H1 (cell line): ENCODE measurements at regions not wholly inside any gene's neighbourhood (a gene's known extent, or its start where the extent isn't known, plus 50 kb on each side); places are given as distances from the start of the nearest gene placed in this dataset.

ENCODE experiments used
- CTCF ChIA-PET: fragments of 300-600 bp; sonication (Branson Sonifier 250); formaldehyde crosslinking; loops from one replicate; lab custom pipeline; 2021; ENCODE audit not compliant: partially characterized antibody; lab: Charles Lee
- POLR2A ChIA-PET: fragments of 300-600 bp; sonication (Branson Sonifier 250); formaldehyde crosslinking; loops from one replicate; lab custom pipeline; 2021; ENCODE audit warnings: inconsistent platforms; ENCODE audit not compliant: partially characterized antibody; lab: Charles Lee
- DNase-seq, 2 experiments: peaks; one replicate each; pipeline versions ENCODE4 v3.0.0 to v3.0.0-alpha.2; 2010 to 2022; ENCODE audit warnings: low spot score in 2 of 2, low read depth in 1 of 2, mixed read lengths in 1 of 2
- FAIRE-seq: peaks from 2 replicates; lab custom pipeline; 2011; peaks lifted over from hg19 to GRCh38; lab: Jason Lieb, UNC
- H2AFZ ChIP-seq: 2 replicates; pipeline ENCODE4 v1.8.1; 2012; ENCODE audit warnings: low read length, inconsistent platforms
- H2AK5ac ChIP-seq: 2 replicates; pipeline ENCODE4 v1.6.1; 2013; ENCODE audit warnings: low read depth, low read length
- H2BK120ac ChIP-seq: replicated peaks from 2 replicates; pipeline ENCODE3; 2013; ENCODE audit warnings: low read depth, low read length, inconsistent platforms
- H2BK12ac ChIP-seq: 2 replicates; pipeline ENCODE4 v1.6.1; 2013; ENCODE audit warnings: low read depth, low read length
- H2BK15ac ChIP-seq: 2 replicates; pipeline ENCODE4 v1.6.1; 2013; ENCODE audit warnings: low read length
- H2BK20ac ChIP-seq: 2 replicates; pipeline ENCODE4 v1.6.1; 2013; ENCODE audit warnings: low read length
- H2BK5ac ChIP-seq: 2 replicates; pipeline ENCODE4 v1.6.1; 2013; ENCODE audit warnings: low read depth, low read length
- H3K14ac ChIP-seq: 2 replicates; pipeline ENCODE4 v1.6.1; 2013; ENCODE audit warnings: inconsistent platforms; ENCODE audit not compliant: insufficient read length
- H3K18ac ChIP-seq: 2 replicates; pipeline ENCODE4 v1.6.1; 2013; ENCODE audit warnings: low read length; ENCODE audit errors: extremely low read depth
- H3K23ac ChIP-seq: 2 replicates; pipeline ENCODE4 v1.6.1; 2013; ENCODE audit warnings: inconsistent platforms; ENCODE audit not compliant: insufficient read length
- H3K23me2 ChIP-seq: 2 replicates; pipeline ENCODE4 v1.6.1; 2013; ENCODE audit warnings: low read depth, low read length
- H3K27ac ChIP-seq: 2 replicates; pipeline ENCODE4 v1.6.1; 2011; ENCODE audit warnings: low read depth, low read length, inconsistent platforms
- H3K27me3 ChIP-seq, 4 experiments: replicated peaks in 1 of 4; 1 replicate in 1 of 4; 2 replicates in 3 of 4; pipeline versions ENCODE4 v1.6.1 to v1.8.1; 2011 to 2013; ENCODE audit warnings: low read length in 3 of 4, mild to moderate bottlenecking in 3 of 4, inconsistent platforms in 2 of 4, mixed read lengths in 2 of 4, moderate library complexity in 1 of 4; ENCODE audit not compliant: control insufficient read depth in 3 of 4, insufficient read depth in 3 of 4; ENCODE audit errors: extremely low read depth in 1 of 4
- H3K36me3 ChIP-seq, 4 experiments: 2 replicates each; pipeline versions ENCODE4 v1.6.1 to v1.8.1; 2011 to 2013; ENCODE audit warnings: mild to moderate bottlenecking in 4 of 4, low read length in 3 of 4, moderate library complexity in 2 of 4, control low read depth in 1 of 4, inconsistent platforms in 1 of 4; ENCODE audit not compliant: insufficient read depth in 4 of 4, control insufficient read depth in 2 of 4
- H3K4ac ChIP-seq: replicated peaks from 2 replicates; pipeline ENCODE3; 2013; ENCODE audit warnings: low read length, low read depth, mixed read lengths, inconsistent platforms; ENCODE audit not compliant: insufficient read length
- H3K4me1 ChIP-seq, 4 experiments: replicated peaks in 1 of 4; 1 replicate in 1 of 4; 2 replicates in 3 of 4; pipeline versions ENCODE4 v1.6.1 to v1.8.1; 2011 to 2013; ENCODE audit warnings: low read length in 3 of 4, inconsistent platforms in 2 of 4, mixed read lengths in 1 of 4; ENCODE audit not compliant: insufficient read depth in 4 of 4, control insufficient read depth in 3 of 4
- H3K4me2 ChIP-seq, 2 experiments: 2 replicates each; pipeline versions ENCODE4 v1.6.1 to v1.8.1; 2011 to 2013; ENCODE audit warnings: low read depth in 2 of 2, low read length in 2 of 2, control low read depth in 1 of 2, inconsistent platforms in 1 of 2, mild to moderate bottlenecking in 1 of 2; ENCODE audit not compliant: insufficient read depth in 1 of 2
- H3K4me3 ChIP-seq, 4 experiments: fragments of 200-600, 300-600 bp in 1 of 4; sonication (generic), shearing (Covaris generic), sonication (Bioruptor Twin) in 1 of 4; 2 replicates each; pipeline versions ENCODE4 v1.5.1 to v1.8.1; 2011 to 2016; ENCODE audit warnings: low read length in 4 of 4, low read depth in 3 of 4, control low read depth in 2 of 4, inconsistent platforms in 2 of 4, mild to moderate bottlenecking in 2 of 4, mixed read lengths in 1 of 4, moderate library complexity in 1 of 4; ENCODE audit not compliant: insufficient read depth in 2 of 4; ENCODE audit errors: extremely low read depth in 1 of 4
- H3K56ac ChIP-seq: replicated peaks from 2 replicates; pipeline ENCODE3; 2013; ENCODE audit warnings: low read depth, mild to moderate bottlenecking, mixed read lengths, low read length, inconsistent platforms; ENCODE audit not compliant: insufficient read length
- H3K79me1 ChIP-seq: 2 replicates; pipeline ENCODE4 v1.6.1; 2013; ENCODE audit warnings: low read depth, low read length, control low read depth
- H3K79me2 ChIP-seq, 2 experiments: 2 replicates each; pipeline versions ENCODE4 v1.6.1 to v1.8.1; 2012 to 2013; ENCODE audit warnings: low read length in 2 of 2, mild to moderate bottlenecking in 2 of 2, inconsistent platforms in 1 of 2; ENCODE audit not compliant: insufficient read depth in 2 of 2, control insufficient read depth in 1 of 2
- H3K9ac ChIP-seq, 4 experiments: replicated peaks in 1 of 4; 1 replicate in 1 of 4; 2 replicates in 3 of 4; pipeline versions ENCODE4 v1.6.1 to v1.8.1; 2011 to 2013; ENCODE audit warnings: low read depth in 3 of 4, low read length in 3 of 4, control low read depth in 2 of 4, mild to moderate bottlenecking in 2 of 4, moderate library complexity in 2 of 4, inconsistent platforms in 1 of 4; ENCODE audit errors: extremely low read depth in 1 of 4
- H3K9me3 ChIP-seq, 2 experiments: 2 replicates each; pipeline versions ENCODE4 v1.6.1 to v1.8.1; 2012 to 2013; ENCODE audit warnings: mild to moderate bottlenecking in 2 of 2, moderate library complexity in 2 of 2, control low read depth in 1 of 2, inconsistent platforms in 1 of 2, low read depth in 1 of 2, low read length in 1 of 2, mixed read lengths in 1 of 2; ENCODE audit not compliant: insufficient read depth in 2 of 2
- H4K20me1 ChIP-seq, 2 experiments: replicated peaks in 1 of 2; 2 replicates each; pipeline versions ENCODE3 to v1.8.1; 2011 to 2013; ENCODE audit warnings: inconsistent platforms in 2 of 2, low read length in 2 of 2, mild to moderate bottlenecking in 1 of 2; ENCODE audit not compliant: insufficient read depth in 2 of 2, control insufficient read depth in 1 of 2
- H4K5ac ChIP-seq: 2 replicates; pipeline ENCODE4 v1.6.1; 2013; ENCODE audit warnings: low read length, low read depth, mixed read lengths, inconsistent platforms; ENCODE audit not compliant: insufficient read length
- H4K8ac ChIP-seq: 2 replicates; pipeline ENCODE4 v1.8.0; 2013; ENCODE audit warnings: mild to moderate bottlenecking, moderate library complexity, low read length, inconsistent platforms; ENCODE audit not compliant: insufficient read depth; ENCODE audit errors: extremely low read depth
- H4K91ac ChIP-seq: replicated peaks from 2 replicates; pipeline ENCODE3; 2013; ENCODE audit warnings: low read length, mixed read lengths, inconsistent platforms; ENCODE audit not compliant: insufficient read length
- BACH1 ChIP-seq: IDR thresholded peaks from 2 replicates; pipeline ENCODE4 v1.6.1; 2012; ENCODE audit warnings: low read length, improper control_type of control experiment
- CREB1 ChIP-seq: IDR thresholded peaks from 2 replicates; pipeline ENCODE4 v1.6.1; 2012; ENCODE audit warnings: inconsistent platforms
- EP300 ChIP-seq, 2 experiments: IDR thresholded peaks; 1 replicate in 1 of 2; 2 replicates in 1 of 2; pipeline ENCODE4 v1.6.1; 2011 to 2012; ENCODE audit warnings: low read depth in 2 of 2, low read length in 2 of 2, mild to moderate bottlenecking in 2 of 2, borderline replicate concordance in 1 of 2, inconsistent platforms in 1 of 2, moderate library complexity in 1 of 2
- EZH2 ChIP-seq: fragments of 200-600 bp; sonication (generic); IDR thresholded peaks from 2 replicates; pipeline ENCODE4 v1.7.1; 2012; ENCODE audit warnings: low read depth, mild to moderate bottlenecking, moderate library complexity, low read length, inconsistent platforms; ENCODE audit not compliant: severe bottlenecking
- GTF2F1 ChIP-seq: IDR thresholded peaks from 2 replicates; pipeline ENCODE4 v1.6.1; 2012; ENCODE audit warnings: low read depth, low read length, improper control_type of control experiment, borderline replicate concordance
- HDAC2 ChIP-seq, 2 experiments: fragments of 300-600 bp in 1 of 2; sonication (generic) in 1 of 2; IDR thresholded peaks; 2 replicates each; pipeline ENCODE4 v1.6.1; 2011 to 2012; ENCODE audit warnings: low read depth in 2 of 2, low read length in 2 of 2, mild to moderate bottlenecking in 2 of 2, moderate library complexity in 2 of 2, borderline replicate concordance in 1 of 2, inconsistent platforms in 1 of 2
- HDAC6 ChIP-seq: IDR thresholded peaks from one replicate; pipeline ENCODE4 v1.7.1; 2012; ENCODE audit warnings: low read depth, mild to moderate bottlenecking, inconsistent platforms, low read length, moderate library complexity
- JUN ChIP-seq: IDR thresholded peaks from 2 replicates; pipeline ENCODE4 v1.6.1; 2011; ENCODE audit warnings: low read depth, mild to moderate bottlenecking, improper control_type of control experiment, low read length
- KDM5A ChIP-seq: fragments of 200-600 bp; IDR thresholded peaks from 2 replicates; pipeline ENCODE4 v1.7.1; 2012; ENCODE audit warnings: mild to moderate bottlenecking, low read length, inconsistent platforms, mixed read lengths
- MAX ChIP-seq: IDR thresholded peaks from 2 replicates; pipeline ENCODE4 v1.6.1; 2012; ENCODE audit warnings: inconsistent platforms
- POLR2A ChIP-seq, 2 experiments: IDR thresholded peaks; 1 replicate in 1 of 2; 2 replicates in 1 of 2; pipeline ENCODE4 v1.6.1; 2011; ENCODE audit warnings: low read depth in 2 of 2, low read length in 2 of 2, mild to moderate bottlenecking in 2 of 2; ENCODE audit errors: control extremely low read depth in 1 of 2
- RAD21 ChIP-seq, 2 experiments: IDR thresholded peaks in 1 of 2; conservative IDR thresholded peaks in 1 of 2; 2 replicates each; pipeline ENCODE4 v1.6.1; 2011; ENCODE audit warnings: low read depth in 2 of 2, low read length in 2 of 2, improper control_type of control experiment in 1 of 2, inconsistent platforms in 1 of 2, mild to moderate bottlenecking in 1 of 2, moderate library complexity in 1 of 2
- RBBP5 ChIP-seq: IDR thresholded peaks from 2 replicates; pipeline ENCODE4 v1.7.1; 2012; ENCODE audit warnings: low read depth, mild to moderate bottlenecking, inconsistent platforms, low read length, moderate library complexity, borderline replicate concordance
- TAF1 ChIP-seq: IDR thresholded peaks from 2 replicates; pipeline ENCODE4 v1.6.1; 2011; ENCODE audit warnings: mild to moderate bottlenecking, low read depth, low read length
- TBP ChIP-seq: IDR thresholded peaks from 2 replicates; pipeline ENCODE4 v1.6.1; 2011; ENCODE audit warnings: low read depth, low read length, improper control_type of control experiment
- WGBS, 2 experiments: shearing (Covaris generic) in 1 of 2; methylation state at CpG; one replicate each; pipeline versions ENCODE4 v1.1.6 to v1.1.7; 2013 to 2015; ENCODE audit warnings: low lambda C conversion rate in 2 of 2, mixed read lengths in 2 of 2, inconsistent platforms in 1 of 2, low coverage in 1 of 2, missing lambda C conversion rate in 1 of 2; ENCODE audit not compliant: insufficient replicate concordance in 2 of 2, insufficient coverage in 1 of 2, insufficient read length in 1 of 2; ENCODE audit errors: extremely low coverage in 1 of 2, missing lambda C conversion rate in 1 of 2; 5-methylcytosine and 5-hydroxymethylcytosine counted together

GRCh38 chr3:83559082-83559481 is 1399.7 kb upstream of the CADM2 start:
- ChIA-PET CTCF (no interaction called here), POLR2A (no interaction called here)
- H4K91ac ChIP-seq, result no peak overlapping the region
- no peak overlapping the region for H2BK120ac ChIP-seq
- no peak overlapping the region for H3K23ac ChIP-seq
- no peaks in the 10 kb centered on the region for H3K27me3 ChIP-seq
- no peak for DNase-seq
- no peaks in the 10 kb centered on the region for H3K9me3 ChIP-seq
- WGBS, 2 experiments, result 93% methylated on average over 3 of the region's 3 CpGs; no CpG with 5 or more reads in 1 of the 2 experiments
- H3K4me2 ChIP-seq, result no peak overlapping the region
- no peak for TF ChIP-seq POLR2A (IDR thresholded peaks at IDR 0.05; ENCODE audit: control extremely low read depth in 1 of 2, low read depth in 2 of 2, low read length in 2 of 2)
- TF ChIP-seq MAX, result no peak
- no peak for TF ChIP-seq RAD21 (IDR thresholded peaks at IDR 0.05 in 1 of 2, conservative IDR thresholded peaks at IDR 0.05 in 1 of 2; ENCODE audit: low read depth in 2 of 2, low read length in 2 of 2)
- TF ChIP-seq BACH1, result no peak
- no peak for TF ChIP-seq HDAC2 (IDR thresholded peaks at IDR 0.05; ENCODE audit: borderline replicate concordance in 1 of 2, low read depth in 2 of 2, low read length in 2 of 2)
- no peak for TF ChIP-seq HDAC6
- TF ChIP-seq TBP, result no peak
- TF ChIP-seq KDM5A, result no peak
- TF ChIP-seq TAF1, result no peak
- TF ChIP-seq RBBP5, result no peak
- TF ChIP-seq EP300 (IDR thresholded peaks at IDR 0.05; ENCODE audit: borderline replicate concordance in 1 of 2, low read depth in 2 of 2, low read length in 2 of 2), result no peak
- no peak for TF ChIP-seq EZH2
- TF ChIP-seq CREB1, result no peak
- TF ChIP-seq JUN, result no peak
- TF ChIP-seq GTF2F1, result no peak
- FAIRE-seq, result no peak
- H3K4me1 ChIP-seq, result no peaks in the 10 kb centered on the region
- no peak overlapping the region for H2AFZ ChIP-seq
- H3K18ac ChIP-seq, result no peak overlapping the region
- no peaks in the 10 kb centered on the region for H3K23me2 ChIP-seq
- no peak overlapping the region for H2AK5ac ChIP-seq
- H4K8ac ChIP-seq, result no peak overlapping the region
- no peak overlapping the region for H3K27ac ChIP-seq
- H2BK20ac ChIP-seq, result no peak overlapping the region
- H3K56ac ChIP-seq, result no peak overlapping the region
- H3K79me2 ChIP-seq, result no peaks in the 10 kb centered on the region
- no peaks in the 10 kb centered on the region for H3K79me1 ChIP-seq
- no peaks in the 10 kb centered on the region for H3K36me3 ChIP-seq
- no peak overlapping the region for H3K4me3 ChIP-seq
- H3K4ac ChIP-seq, result no peak overlapping the region
- H3K9ac ChIP-seq, result no peak overlapping the region
- H2BK5ac ChIP-seq, result no peak overlapping the region
- H3K14ac ChIP-seq, result no peak overlapping the region
- H4K5ac ChIP-seq, result no peak overlapping the region
- no peak overlapping the region for H2BK15ac ChIP-seq
- H4K20me1 ChIP-seq, result no peaks in the 10 kb centered on the region
- H2BK12ac ChIP-seq, result no peak overlapping the region
